ENCODE measurements at regions not wholly inside any gene's neighbourhood (a gene's known extent, or its start where the extent isn't known, plus 50 kb on each side); places are given as distances from the start of the nearest gene placed in this dataset.

DNA sequence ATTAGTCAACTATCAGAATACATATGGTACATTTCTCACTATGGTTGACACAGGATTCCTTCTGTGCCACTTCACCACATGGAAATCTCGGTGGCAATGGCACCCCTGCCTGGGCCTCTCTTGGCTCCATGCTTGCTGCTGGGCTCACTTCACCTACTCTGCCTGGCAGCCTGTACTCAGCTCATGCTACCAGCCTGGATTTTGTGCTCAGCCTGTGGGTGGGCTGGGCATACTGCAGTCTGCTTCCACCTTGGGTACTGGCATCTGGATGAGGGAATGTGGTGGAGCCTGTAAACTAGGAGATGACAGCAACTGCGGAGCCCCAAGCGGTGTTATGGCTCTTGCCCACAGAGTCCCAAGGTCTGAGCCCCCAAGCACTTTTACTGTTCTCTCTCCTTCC lies 604.1 kb downstream of the MTRR start:
- TF ChIP-seq POLR2A (IDR thresholded peaks at IDR 0.05) (no peak), POLR2AphosphoS5 (IDR thresholded peaks at IDR 0.05) (no peak)
- TF ChIP-seq, protein P1, sequence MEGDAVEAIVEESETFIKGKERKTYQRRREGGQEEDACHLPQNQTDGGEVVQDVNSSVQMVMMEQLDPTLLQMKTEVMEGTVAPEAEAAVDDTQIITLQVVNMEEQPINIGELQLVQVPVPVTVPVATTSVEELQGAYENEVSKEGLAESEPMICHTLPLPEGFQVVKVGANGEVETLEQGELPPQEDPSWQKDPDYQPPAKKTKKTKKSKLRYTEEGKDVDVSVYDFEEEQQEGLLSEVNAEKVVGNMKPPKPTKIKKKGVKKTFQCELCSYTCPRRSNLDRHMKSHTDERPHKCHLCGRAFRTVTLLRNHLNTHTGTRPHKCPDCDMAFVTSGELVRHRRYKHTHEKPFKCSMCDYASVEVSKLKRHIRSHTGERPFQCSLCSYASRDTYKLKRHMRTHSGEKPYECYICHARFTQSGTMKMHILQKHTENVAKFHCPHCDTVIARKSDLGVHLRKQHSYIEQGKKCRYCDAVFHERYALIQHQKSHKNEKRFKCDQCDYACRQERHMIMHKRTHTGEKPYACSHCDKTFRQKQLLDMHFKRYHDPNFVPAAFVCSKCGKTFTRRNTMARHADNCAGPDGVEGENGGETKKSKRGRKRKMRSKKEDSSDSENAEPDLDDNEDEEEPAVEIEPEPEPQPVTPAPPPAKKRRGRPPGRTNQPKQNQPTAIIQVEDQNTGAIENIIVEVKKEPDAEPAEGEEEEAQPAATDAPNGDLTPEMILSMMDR (IDR thresholded peaks at IDR 0.05) = no peak
